ENCODE measurements at regions not wholly inside any gene's neighbourhood (a gene's known extent, or its start where the extent isn't known, plus 50 kb on each side); places are given as distances from the start of the nearest gene placed in this dataset.

DNA sequence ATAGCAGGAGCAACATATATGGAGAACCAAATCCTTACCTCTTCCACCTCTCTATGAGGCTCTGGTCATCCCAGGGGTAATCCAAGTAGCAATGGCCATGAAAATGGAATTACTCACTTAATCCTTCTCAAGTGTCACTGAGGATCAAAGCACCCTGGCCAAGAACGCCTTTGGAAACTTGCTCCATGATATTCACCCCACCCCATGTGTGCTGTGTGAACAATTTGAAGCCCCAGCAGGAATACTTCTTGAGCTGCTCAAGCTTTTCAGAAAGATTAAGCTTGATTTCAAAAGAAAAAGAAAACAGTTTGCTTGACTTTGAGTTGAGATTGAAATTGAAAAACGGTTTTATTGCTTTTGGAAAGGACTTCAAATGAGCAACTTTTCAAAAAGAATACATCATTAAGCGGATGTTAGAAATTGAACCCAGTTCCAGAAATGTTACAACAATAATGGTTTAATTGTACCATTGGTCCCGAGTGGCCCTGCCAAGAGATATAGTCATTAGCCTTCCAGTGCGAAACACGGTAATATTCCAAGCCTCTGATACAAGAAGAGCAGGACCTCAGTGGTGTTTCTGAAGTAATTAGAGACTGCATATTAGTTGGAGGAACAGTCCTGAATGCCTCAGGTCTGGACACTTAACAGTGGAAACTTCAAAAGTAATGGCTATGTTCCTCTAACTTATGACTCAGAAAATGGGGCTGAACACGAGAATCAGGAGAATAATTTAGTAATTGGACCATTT, 208.1 kb downstream of the NEBL start:
- no peaks in the 10 kb centered on the region for H3K27me3 ChIP-seq (ENCODE audit: control insufficient read depth, insufficient read depth, low read length)
- H3K4me3 ChIP-seq (ENCODE audit: low read depth, low read length), result no peak overlapping the region
- H3K36me3 ChIP-seq (ENCODE audit: control insufficient read depth, insufficient read depth, low read length), result no peaks in the 10 kb centered on the region
- no peak overlapping the region for H3K9ac ChIP-seq
- no peaks in the 10 kb centered on the region for H3K4me1 ChIP-seq
- H3K9me3 ChIP-seq (ENCODE audit: control insufficient read depth, low read length), result no peaks in the 10 kb centered on the region
- no peak overlapping the region for H3K27ac ChIP-seq
- TF ChIP-seq, protein P1, sequence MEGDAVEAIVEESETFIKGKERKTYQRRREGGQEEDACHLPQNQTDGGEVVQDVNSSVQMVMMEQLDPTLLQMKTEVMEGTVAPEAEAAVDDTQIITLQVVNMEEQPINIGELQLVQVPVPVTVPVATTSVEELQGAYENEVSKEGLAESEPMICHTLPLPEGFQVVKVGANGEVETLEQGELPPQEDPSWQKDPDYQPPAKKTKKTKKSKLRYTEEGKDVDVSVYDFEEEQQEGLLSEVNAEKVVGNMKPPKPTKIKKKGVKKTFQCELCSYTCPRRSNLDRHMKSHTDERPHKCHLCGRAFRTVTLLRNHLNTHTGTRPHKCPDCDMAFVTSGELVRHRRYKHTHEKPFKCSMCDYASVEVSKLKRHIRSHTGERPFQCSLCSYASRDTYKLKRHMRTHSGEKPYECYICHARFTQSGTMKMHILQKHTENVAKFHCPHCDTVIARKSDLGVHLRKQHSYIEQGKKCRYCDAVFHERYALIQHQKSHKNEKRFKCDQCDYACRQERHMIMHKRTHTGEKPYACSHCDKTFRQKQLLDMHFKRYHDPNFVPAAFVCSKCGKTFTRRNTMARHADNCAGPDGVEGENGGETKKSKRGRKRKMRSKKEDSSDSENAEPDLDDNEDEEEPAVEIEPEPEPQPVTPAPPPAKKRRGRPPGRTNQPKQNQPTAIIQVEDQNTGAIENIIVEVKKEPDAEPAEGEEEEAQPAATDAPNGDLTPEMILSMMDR (IDR thresholded peaks at IDR 0.05), result no peak
- no peak overlapping the region for H3K4me2 ChIP-seq (ENCODE audit: low read length)
- H3K79me2 ChIP-seq, result no peaks in the 10 kb centered on the region
- H2AFZ ChIP-seq, result no peak overlapping the region

GRCh38 chr10:20686015-20686635, 211.0 kb downstream of the NEBL start:
- no peak overlapping the region for H3K4me2 ChIP-seq (ENCODE audit: low read length)
- H3K79me2 ChIP-seq, result no peaks in the 10 kb centered on the region
- no peaks in the 10 kb centered on the region for H3K4me1 ChIP-seq
- no peak overlapping the region for H3K27ac ChIP-seq
- TF ChIP-seq, protein P1 (IDR thresholded peaks at IDR 0.05), result no peak
- H3K9ac ChIP-seq, result no peak overlapping the region
- no peaks in the 10 kb centered on the region for H3K36me3 ChIP-seq (ENCODE audit: control insufficient read depth, insufficient read depth, low read length)
- H3K9me3 ChIP-seq (ENCODE audit: control insufficient read depth, low read length), result no peaks in the 10 kb centered on the region
- no peaks in the 10 kb centered on the region for H3K27me3 ChIP-seq (ENCODE audit: control insufficient read depth, insufficient read depth, low read length)
- H3K4me3 ChIP-seq (ENCODE audit: low read depth, low read length), result no peak overlapping the region
- H2AFZ ChIP-seq, result no peak overlapping the region

DNA sequence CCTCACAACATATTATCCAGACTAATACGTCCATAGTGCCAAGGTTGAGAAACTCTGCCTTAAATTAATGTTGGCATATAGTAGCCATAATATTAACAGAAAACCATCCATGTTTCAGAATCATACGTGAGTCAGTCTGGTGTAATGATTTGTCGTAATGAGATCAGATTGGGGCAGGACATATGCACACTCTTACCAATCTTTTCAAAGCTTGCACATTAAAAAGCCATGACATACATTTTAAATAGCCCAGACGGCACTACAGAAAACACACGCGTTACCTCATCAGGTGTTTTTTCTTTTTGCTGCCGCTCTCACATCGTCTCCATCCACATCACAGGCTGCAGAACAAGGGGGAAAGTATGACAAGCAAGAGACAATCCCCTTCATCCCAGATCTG, 211.6 kb downstream of the NEBL start:
- Histone ChIP-seq H3K9me3 (ENCODE audit: control insufficient read depth, low read length) (no peaks in the 10 kb centered on the region), H3K4me3 (ENCODE audit: low read depth, low read length) (no peak overlapping the region), H3K36me3 (ENCODE audit: control insufficient read depth, insufficient read depth, low read length) (no peaks in the 10 kb centered on the region), H3K27ac (no peak overlapping the region), H3K4me2 (ENCODE audit: low read length) (no peak overlapping the region), H2AFZ (no peak overlapping the region), H3K79me2 (no peaks in the 10 kb centered on the region), H3K9ac (no peak overlapping the region), H3K4me1 (no peaks in the 10 kb centered on the region), H3K27me3 (ENCODE audit: control insufficient read depth, insufficient read depth, low read length) (no peaks in the 10 kb centered on the region)
- TF ChIP-seq, protein P1 (IDR thresholded peaks at IDR 0.05), result no peak

GRCh38 chr10:20683345-20683744, 213.8 kb downstream of the NEBL start:
- Histone ChIP-seq H3K4me2 (ENCODE audit: low read length) (no peak overlapping the region), H3K27me3 (ENCODE audit: control insufficient read depth, insufficient read depth, low read length) (no peaks in the 10 kb centered on the region), H3K9me3 (ENCODE audit: control insufficient read depth, low read length) (no peaks in the 10 kb centered on the region), H3K4me1 (no peaks in the 10 kb centered on the region), H3K4me3 (ENCODE audit: low read depth, low read length) (no peak overlapping the region), H3K79me2 (no peaks in the 10 kb centered on the region), H2AFZ (no peak overlapping the region), H3K36me3 (ENCODE audit: control insufficient read depth, insufficient read depth, low read length) (no peaks in the 10 kb centered on the region), H3K27ac (no peak overlapping the region), H3K9ac (no peak overlapping the region)
- TF ChIP-seq, protein P1 (IDR thresholded peaks at IDR 0.05), result no peak

DNA sequence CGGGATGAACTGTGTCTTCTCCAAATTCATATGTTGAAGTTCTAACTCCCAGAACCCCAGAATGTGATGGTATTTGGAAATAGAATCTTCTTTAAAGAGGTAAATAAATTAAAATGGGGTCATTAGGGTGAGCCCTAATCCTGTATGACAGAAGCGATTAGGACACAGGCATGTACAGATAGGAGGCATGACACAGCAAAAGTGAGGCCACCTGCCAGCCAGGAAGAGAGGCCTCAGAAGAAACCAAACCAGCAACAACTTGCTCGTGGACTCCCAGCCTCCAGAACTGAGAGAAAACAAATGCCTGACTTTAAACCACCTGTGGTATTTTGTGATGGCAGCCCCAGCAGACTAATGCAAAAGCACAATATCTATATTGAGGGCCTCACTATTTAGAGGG, 214.3 kb downstream of the NEBL start:
- Histone ChIP-seq H3K4me1 (no peaks in the 10 kb centered on the region), H3K36me3 (ENCODE audit: control insufficient read depth, insufficient read depth, low read length) (no peaks in the 10 kb centered on the region), H3K27me3 (ENCODE audit: control insufficient read depth, insufficient read depth, low read length) (no peaks in the 10 kb centered on the region), H3K9ac (no peak overlapping the region), H3K4me3 (ENCODE audit: low read depth, low read length) (no peak overlapping the region), H2AFZ (no peak overlapping the region), H3K27ac (no peak overlapping the region), H3K79me2 (no peaks in the 10 kb centered on the region), H3K9me3 (ENCODE audit: control insufficient read depth, low read length) (no peaks in the 10 kb centered on the region), H3K4me2 (ENCODE audit: low read length) (no peak overlapping the region)
- TF ChIP-seq, protein P1 (IDR thresholded peaks at IDR 0.05), result no peak
